ENCODE measurements at regions not wholly inside any gene's neighbourhood (a gene's known extent, or its start where the extent isn't known, plus 50 kb on each side); places are given as distances from the start of the nearest gene placed in this dataset.

DNA sequence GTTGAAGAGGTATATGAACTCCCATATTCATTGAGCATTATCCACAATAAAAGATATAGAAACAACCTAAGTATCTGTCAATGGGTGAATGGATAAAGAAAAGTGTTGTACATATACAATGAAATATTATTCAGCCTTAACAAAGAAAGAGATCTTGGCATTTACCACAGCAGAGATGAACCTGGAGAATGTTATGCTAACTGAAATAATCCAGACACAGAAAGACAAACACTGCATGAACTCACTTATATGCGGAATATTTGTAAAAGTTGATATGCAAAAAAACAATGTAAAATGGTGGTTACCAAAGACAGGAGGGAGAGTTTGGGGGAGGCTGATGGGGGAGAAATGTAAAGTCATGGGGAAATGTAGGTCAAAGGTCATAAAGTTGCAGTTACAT, 278.7 kb downstream of the ZNF608 start:
- TF ChIP-seq, protein P1, sequence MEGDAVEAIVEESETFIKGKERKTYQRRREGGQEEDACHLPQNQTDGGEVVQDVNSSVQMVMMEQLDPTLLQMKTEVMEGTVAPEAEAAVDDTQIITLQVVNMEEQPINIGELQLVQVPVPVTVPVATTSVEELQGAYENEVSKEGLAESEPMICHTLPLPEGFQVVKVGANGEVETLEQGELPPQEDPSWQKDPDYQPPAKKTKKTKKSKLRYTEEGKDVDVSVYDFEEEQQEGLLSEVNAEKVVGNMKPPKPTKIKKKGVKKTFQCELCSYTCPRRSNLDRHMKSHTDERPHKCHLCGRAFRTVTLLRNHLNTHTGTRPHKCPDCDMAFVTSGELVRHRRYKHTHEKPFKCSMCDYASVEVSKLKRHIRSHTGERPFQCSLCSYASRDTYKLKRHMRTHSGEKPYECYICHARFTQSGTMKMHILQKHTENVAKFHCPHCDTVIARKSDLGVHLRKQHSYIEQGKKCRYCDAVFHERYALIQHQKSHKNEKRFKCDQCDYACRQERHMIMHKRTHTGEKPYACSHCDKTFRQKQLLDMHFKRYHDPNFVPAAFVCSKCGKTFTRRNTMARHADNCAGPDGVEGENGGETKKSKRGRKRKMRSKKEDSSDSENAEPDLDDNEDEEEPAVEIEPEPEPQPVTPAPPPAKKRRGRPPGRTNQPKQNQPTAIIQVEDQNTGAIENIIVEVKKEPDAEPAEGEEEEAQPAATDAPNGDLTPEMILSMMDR (conservative IDR thresholded peaks at IDR 0.05; ENCODE audit: low read length), result no peak
- no peak for TF ChIP-seq EZH2phosphoT487 (IDR thresholded peaks at IDR 0.05; ENCODE audit: borderline replicate concordance, low read depth, low read length)
